NOMO-1 (cell line): ENCODE measurements at regions not wholly inside any gene's neighbourhood (a gene's known extent, or its start where the extent isn't known, plus 50 kb on each side); places are given as distances from the start of the nearest gene placed in this dataset.
"Not testable (repeated sequence)": the region's sequence is repeated elsewhere in the genome, so short reads cannot be mapped to it uniquely, and the experiment has no call there.

ENCODE experiments used
- DNase-seq, 2 experiments: peaks; one replicate each; lab custom pipeline; 2025; ENCODE audit not compliant: unreplicated experiment in 2 of 2; lab: John Stamatoyannopoulos, UW

GRCh38 chr1:147103416-147104155 is 68.7 kb downstream of the PRKAB2 start:
- not testable (repeated sequence) for DNase-seq

- DNase-seq: no peak
These were observed 73.1 kb downstream of the PRKAB2 start for GRCh38 chr1:147099192-147099591.

DNA sequence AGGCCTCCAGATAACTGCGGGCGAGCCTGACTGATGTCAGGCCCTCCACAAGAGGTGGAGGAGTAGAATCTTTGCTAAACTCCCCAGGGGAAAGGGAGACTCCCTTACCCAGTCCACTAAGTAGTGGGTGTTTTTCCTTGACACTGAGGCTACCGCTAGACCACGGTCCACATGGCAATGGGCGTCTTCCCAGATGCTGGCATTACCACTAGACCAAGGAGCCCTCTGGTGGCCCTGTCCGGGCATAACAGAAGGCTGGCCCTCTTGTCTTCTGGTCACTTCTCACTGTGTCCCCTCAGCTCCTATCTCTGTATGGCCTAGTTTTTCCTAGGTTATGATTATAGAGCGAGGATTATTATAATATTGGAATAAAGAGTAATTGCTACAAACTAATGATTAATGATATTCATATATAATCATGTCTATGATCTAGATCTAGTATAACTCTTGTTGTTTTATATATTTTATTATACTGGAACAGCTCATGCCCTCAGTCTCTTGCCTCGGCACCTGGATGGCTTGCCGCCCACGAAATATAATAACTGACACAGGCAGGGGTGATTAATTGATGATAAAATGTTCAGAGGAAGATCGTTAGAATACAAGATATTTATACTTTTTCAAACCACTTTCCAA is 73.8 kb downstream of the PRKAB2 start:
- not testable (repeated sequence) for DNase-seq

DNA sequence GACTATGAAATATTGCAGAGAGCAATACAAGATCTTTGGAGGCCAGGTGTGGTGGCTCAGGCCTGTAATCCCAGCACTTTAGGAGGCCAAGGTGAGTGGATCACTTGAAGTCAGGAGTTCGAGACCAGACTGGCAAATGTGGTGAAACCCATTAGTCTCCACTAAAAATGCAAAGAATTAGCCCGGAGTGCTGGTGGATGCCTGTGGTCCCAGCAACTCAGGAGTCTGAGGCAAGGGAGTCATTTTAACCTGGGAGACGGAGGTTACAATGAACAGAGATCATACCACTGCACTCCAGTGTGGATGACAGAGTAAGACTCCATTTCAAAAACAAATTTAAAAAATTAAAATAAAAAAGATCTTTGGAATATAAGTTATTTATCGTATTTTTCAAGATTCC is 76.6 kb downstream of the PRKAB2 start:
- DNase-seq: no peak

- DNase-seq: no peak
These were observed 80.5 kb downstream of the PRKAB2 start for GRCh38 chr1:147091801-147092200.

GRCh38 chr1:147089457-147089856 is 82.8 kb downstream of the PRKAB2 start:
- no peak for DNase-seq

GRCh38 chr1:147086129-147086528 is 86.1 kb downstream of the PRKAB2 start:
- DNase-seq: no peak

GRCh38 chr1:147084273-147085096 is 87.8 kb downstream of the PRKAB2 start:
- DNase-seq: peak; percentile 30 to 44

GRCh38 chr1:147083919-147084272 is 88.4 kb downstream of the PRKAB2 start:
- DNase-seq: no peak

- no peak for DNase-seq
These were observed 91.4 kb downstream of the PRKAB2 start for GRCh38 chr1:147080671-147081394.

- DNase-seq: no peak
These were observed 92.1 kb downstream of the PRKAB2 start for GRCh38 chr1:147080006-147080661.

DNA sequence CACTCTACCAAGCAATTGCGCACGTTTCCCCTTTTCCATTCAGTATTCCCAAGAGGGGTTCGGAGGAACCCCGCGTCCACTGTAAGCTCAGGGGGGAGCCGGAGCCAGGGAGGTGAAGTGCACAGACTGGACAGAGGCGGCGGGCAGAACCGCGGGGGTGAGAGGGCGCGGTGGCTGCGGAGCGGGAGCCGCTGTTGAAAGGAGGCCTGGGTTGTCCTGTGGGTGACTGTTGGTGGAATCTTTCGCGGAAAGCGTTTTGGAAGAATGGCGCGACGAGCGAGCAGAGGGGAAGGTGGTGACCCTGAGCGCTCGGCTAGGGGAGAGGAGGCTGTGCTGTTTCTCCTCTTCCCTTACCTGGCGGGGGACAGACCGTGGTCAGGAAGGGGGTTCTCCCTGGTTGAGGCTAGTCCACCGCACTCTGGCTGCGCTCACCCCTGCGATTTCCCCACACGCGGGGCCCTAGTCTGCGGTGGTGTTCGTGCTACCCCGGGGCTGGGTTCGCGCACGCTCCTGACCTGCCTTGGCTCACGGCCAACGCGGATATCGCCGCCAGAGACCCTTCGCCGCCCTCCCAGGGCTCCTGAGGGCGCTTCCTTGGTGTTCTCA is 92.8 kb downstream of the PRKAB2 start:
- DNase-seq: no peak

GRCh38 chr1:147078606-147079399 is 93.5 kb downstream of the PRKAB2 start:
- no peak for DNase-seq

- DNase-seq: no peak
These were observed 94.2 kb downstream of the PRKAB2 start for GRCh38 chr1:147077936-147078605.

- DNase-seq: no peak
These were observed 94.7 kb downstream of the PRKAB2 start for GRCh38 chr1:147077523-147077922.

GRCh38 chr1:147077081-147077480 is 95.2 kb downstream of the PRKAB2 start:
- no peak for DNase-seq

DNA sequence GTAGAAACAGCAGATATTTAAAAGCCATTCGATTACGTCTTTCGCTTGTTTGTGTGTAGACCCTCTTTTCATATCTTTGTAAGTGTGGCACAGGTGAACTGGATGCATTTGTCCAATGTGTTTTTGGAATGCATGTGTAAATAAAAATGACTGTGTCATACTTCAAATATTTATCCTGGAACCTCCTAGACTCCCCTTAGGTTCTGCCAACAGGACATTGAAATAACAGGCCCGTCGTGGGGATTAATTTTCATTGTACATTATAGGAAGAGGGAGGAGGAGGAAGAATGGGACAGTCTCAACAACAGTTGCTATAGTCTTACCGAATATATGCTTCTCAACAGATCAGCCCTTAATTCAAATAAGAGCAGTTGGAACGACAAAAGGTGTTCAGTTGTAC is 95.8 kb downstream of the PRKAB2 start:
- DNase-seq: no peak

- no peak for DNase-seq
These were observed 99.5 kb downstream of the PRKAB2 start for GRCh38 chr1:147072482-147073432.
